Activated naive CD4-positive, alpha-beta T cell treated with anti-CD3 and anti-CD28 coated beads, Interleukin-2, amount 50 U/mL, for 72 hours (primary cell): ENCODE measurements at regions not wholly inside any gene's neighbourhood (a gene's known extent, or its start where the extent isn't known, plus 50 kb on each side); places are given as distances from the start of the nearest gene placed in this dataset.
"Not testable (repeated sequence)": the region's sequence is repeated elsewhere in the genome, so short reads cannot be mapped to it uniquely, and the experiment has no call there.

Source experiments
- ATAC-seq, 2 donors: fragments of 150-1000 bp; cut with Tn5 transposase; 2 replicates each; pipeline ENCODE4 v1.10.0; 2021; ENCODE audit warnings: mild to moderate bottlenecking in 2 of 2, moderate library complexity in 2 of 2
- DNase-seq, 2 donors: peaks; one replicate each; pipeline ENCODE4 v3.0.0; 2021 to 2022; ENCODE audit warnings: low spot score in 2 of 2
- H3K27ac Mint-ChIP-seq, 2 donors: one replicate each; pipeline ENCODE4 v1.8.0; 2022; ENCODE audit warnings: mild to moderate bottlenecking in 2 of 2, mixed read lengths in 2 of 2
- H3K36me3 Mint-ChIP-seq, 2 donors: one replicate each; pipeline ENCODE4 v1.8.0; 2022; ENCODE audit warnings: mixed read lengths in 2 of 2
- H3K9me3 Mint-ChIP-seq, 2 donors: one replicate each; pipeline ENCODE4 v1.8.0; 2022; ENCODE audit warnings: mixed read lengths in 2 of 2

DNA sequence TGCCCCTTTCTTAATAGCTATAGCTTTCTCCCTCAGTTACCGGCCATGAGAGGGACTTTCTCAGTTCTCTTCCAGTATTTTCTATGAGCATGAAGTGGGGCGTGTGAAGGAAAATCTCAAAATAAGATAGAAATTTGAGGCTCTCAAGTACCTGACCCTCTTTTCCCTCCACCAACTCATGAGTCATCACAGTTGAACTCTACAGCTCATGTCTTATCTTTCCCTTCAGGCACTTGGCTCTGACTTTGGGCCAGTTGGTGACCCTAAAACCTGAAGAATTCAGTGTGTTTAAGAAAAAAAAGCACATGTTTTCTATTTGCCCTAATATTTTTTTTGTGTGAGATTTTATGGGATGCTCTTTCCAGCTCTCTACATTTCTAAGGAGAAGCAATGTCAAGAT, 896.7 kb upstream of the ZEB2 start:
- Mint-ChIP-seq H3K9me3 (peaks cover 10 to 28% of the 10 kb centered on the region in 2 donors), H3K36me3 (peaks cover 7 to 8% of the 10 kb centered on the region in 2 donors), H3K27ac (no peak overlapping the region)
- ATAC-seq (no peak), DNase-seq (no peak)

DNA sequence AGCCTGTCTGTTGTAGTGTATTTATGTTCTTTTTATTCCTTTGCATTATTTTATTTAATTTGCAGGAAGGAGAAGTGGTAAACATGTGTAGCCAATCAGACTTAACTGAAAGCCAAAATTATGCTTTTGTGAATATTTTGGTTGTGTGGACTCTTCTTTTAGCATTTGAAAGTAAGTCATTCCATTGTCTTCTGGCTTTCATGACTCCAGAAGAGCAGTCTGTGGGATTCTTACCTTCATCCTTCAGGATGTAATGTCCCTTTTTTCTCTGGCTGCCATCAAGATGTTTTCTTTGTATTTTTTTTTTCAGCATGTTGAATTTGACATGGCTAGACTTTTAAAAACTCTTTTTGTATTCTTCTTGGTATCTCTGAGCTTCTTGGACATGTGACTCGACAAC, 895.2 kb upstream of the ZEB2 start:
- no peak for ATAC-seq
- DNase-seq, result no peak
- H3K27ac Mint-ChIP-seq, result no peak overlapping the region

DNA sequence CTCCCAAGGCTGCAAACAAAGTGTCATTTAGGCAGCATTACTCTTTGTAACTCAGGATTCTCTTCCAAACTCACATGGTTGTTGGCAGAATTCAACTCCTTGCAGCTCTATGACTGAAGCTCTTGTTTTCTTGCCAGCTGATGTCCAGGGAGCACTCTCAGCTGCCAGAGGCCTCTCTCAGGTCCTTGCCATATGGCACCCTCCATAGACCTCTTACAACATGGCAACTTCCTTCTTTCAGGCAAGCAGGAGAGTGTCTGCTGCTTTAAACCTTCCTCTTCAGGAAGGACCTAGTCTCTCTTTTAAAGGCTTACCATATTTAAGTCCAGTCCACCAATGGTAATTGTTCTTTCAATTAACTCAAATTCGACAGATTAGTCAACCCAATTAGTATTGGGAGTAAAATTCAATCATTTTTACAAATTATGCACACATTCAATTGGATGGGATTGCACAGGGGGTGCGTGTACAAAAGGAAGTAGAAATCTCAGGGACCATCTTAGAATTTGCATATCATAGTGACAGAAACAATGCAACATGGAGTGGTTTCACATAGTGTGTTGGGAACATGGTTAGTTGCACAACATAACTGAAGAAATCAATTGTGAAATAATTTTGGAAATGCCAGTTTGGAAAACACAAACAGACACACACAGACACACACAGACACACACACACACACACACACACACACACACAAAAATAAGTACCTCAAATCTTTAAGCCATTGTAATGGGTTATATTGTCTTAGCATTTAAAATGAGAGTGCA, 893.5 kb upstream of the ZEB2 start:
- ATAC-seq (no peak), DNase-seq (no peak)
- no peak overlapping the region for H3K27ac Mint-ChIP-seq
- H3K9me3 Mint-ChIP-seq, result peaks cover 4 to 19% of the 10 kb centered on the region in 2 donors
- no peaks in the 10 kb centered on the region for H3K36me3 Mint-ChIP-seq

More for the DNA sequence above, 895.2 kb upstream of the ZEB2 start:
- no peaks in the 10 kb centered on the region for H3K36me3 Mint-ChIP-seq
- peaks cover 4 to 19% of the 10 kb centered on the region in 2 donors for H3K9me3 Mint-ChIP-seq

DNA sequence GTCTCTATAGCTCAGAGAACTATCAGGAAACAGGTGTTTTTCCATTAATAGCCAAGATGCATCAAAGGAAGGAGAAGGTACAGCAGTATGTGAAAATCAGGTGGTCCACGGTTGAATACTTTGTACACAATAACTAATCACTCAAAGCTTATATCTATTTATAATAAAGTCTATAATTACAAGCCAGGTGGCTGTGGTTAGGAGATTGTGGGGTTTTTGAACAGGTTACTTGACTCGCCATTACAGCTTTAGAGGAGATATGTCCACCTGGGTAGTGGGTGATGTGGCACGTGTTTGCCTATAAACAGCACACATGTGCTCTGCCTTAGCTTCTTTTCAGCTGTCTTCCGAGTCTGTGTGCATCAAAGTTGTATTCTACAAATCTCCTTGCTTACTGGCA, 892.2 kb upstream of the ZEB2 start:
- Mint-ChIP-seq H3K36me3 (no peaks in the 10 kb centered on the region), H3K9me3 (peaks cover 4 to 19% of the 10 kb centered on the region in 2 donors), H3K27ac (no peak overlapping the region)
- DNase-seq (no peak), ATAC-seq (no peak)

DNA sequence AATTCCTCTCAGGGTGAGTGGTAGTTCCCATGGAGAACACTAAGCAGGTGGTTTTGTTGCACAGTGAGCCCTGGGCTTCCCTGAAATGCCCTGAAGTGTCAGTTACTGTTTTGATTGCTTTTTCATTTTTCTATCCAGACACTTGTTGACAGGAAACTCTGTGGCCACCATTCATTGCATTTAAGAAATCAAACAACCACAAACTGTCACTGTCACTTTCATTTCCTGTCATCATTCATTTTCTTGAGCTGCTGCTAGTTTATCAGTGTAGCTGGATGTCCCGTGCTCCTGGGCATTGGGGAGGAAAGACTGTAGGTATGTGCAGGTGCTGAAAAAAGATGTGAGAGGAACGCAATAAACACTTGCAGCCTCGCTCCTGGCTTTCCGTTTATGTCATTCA, 891.6 kb upstream of the ZEB2 start:
- peak; percentile 47 to 93 for ATAC-seq
- Mint-ChIP-seq H3K9me3 (peaks cover 4 to 19% of the 10 kb centered on the region in 2 donors), H3K36me3 (no peaks in the 10 kb centered on the region), H3K27ac (peak overlapping the region in 1 of 2 donors; percentile 81)
- DNase-seq, result peak in 1 of 2 donors; percentile 3

DNA sequence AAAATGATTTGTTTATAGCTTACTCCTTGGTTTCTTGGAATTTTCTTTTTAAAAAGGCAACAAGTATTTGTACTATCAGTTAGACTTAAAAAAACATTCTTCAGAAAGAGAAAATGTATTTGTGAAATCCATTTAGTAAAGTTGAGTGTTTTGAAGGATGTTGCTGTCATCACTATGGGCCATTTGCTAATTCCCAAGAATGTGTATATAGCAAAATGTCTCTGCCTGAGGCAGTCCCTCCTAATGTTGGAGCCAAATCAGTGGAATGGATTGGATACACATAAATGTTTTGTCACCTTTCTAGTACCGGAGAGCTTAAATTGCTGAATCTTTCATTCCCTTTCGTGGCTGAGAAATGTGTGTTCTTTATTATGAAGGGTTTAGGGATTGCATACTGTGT, 890.2 kb upstream of the ZEB2 start:
- DNase-seq (no peak), ATAC-seq (no peak)
- Mint-ChIP-seq H3K9me3 (peaks cover 0 to 11% of the 10 kb centered on the region in 2 donors), H3K36me3 (no peaks in the 10 kb centered on the region), H3K27ac (no peak overlapping the region)

DNA sequence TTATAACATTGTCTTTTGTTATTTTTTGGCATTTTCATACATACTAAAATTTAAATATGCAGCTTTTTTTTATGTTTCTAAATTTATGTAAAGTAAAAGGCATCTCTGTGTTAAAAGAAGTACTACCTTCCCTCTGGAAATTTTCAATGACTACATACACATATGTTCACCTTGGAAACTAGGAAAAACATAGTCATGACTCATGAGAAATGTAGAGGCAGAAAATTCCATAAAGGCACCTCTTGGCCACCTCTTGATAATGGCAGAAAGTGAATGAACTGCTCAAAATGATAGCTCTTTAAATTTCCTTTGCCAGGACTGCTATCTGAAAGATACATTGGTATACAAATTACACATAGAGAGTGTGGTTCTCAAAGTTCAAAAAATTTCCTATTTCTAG, 889.1 kb upstream of the ZEB2 start:
- Mint-ChIP-seq H3K36me3 (no peaks in the 10 kb centered on the region), H3K9me3 (peaks cover 0 to 11% of the 10 kb centered on the region in 2 donors), H3K27ac (no peak overlapping the region)
- ATAC-seq, result no peak
- DNase-seq, result no peak

DNA sequence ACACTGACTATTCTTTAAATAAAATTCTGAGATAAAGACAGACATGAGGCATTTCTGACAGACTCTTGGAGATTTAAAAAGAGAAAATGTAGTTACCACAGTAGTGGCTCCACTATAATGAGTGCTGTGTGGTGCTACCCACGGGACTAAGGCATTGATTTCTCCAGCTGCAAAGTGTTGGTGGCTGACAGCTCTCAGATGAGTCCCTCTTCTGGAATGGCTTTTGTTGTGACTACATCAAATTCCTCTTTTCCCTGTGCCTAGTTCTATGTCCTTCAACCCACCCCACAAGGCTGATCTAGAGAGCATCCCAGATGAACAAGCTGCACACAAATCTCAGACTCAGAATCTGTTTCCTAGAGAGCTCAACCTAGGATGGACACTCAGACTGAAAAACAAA, 884.8 kb upstream of the ZEB2 start:
- Mint-ChIP-seq H3K36me3 (no peaks in the 10 kb centered on the region), H3K27ac (no peak overlapping the region), H3K9me3 (no peaks in the 10 kb centered on the region)
- DNase-seq (no peak), ATAC-seq (no peak)

DNA sequence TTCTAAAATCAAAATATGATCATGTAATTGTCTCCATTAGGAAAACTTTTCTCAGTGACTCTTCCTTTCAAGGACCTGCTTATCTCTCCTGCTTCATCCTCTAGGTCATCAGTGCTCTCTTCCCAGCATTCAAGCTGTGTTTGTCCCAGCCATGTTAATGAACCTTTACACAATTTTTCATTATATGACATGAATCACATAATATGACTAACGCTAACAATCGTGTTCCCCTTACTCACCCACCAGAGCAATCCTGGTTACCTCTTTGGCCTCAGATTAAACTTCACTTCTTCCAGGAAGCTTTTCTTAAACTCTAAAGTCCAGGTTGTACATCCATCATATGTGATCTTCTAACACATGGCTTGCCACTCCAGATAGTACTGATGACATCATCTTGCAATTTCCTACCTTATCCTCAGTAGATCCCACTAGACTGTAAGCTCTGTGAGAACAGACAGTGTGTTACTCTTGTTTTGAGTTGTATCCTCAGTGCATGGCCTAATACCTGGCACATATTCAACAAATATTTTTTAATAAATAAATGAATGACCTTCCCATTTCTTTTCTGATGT, 882.9 kb upstream of the ZEB2 start:
- H3K27ac Mint-ChIP-seq, result no peak overlapping the region
- ATAC-seq (no peak), DNase-seq (no peak)
- no peaks in the 10 kb centered on the region for H3K36me3 Mint-ChIP-seq
- no peaks in the 10 kb centered on the region for H3K9me3 Mint-ChIP-seq

DNA sequence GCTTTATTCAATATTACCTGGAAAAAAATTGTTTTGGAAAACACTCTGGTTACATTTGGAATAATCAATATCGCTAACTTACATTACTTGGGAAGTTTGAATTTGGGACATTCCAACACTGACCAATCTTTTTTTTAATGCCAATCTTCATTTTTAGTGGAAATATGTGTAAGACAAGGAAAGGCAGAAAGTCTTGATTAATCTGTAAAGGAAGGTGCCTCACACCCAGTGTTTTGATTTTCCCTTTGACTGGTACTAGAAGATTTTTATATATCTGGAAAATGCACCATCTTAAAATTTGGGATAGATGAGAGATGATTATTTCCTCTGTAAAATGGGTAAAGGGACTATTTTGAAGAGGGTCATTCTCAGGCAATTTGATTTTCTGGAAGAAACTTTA, 879.2 kb upstream of the ZEB2 start:
- Mint-ChIP-seq H3K9me3 (no peaks in the 10 kb centered on the region), H3K36me3 (no peaks in the 10 kb centered on the region), H3K27ac (no peak overlapping the region)
- no peak for DNase-seq
- ATAC-seq, result no peak

DNA sequence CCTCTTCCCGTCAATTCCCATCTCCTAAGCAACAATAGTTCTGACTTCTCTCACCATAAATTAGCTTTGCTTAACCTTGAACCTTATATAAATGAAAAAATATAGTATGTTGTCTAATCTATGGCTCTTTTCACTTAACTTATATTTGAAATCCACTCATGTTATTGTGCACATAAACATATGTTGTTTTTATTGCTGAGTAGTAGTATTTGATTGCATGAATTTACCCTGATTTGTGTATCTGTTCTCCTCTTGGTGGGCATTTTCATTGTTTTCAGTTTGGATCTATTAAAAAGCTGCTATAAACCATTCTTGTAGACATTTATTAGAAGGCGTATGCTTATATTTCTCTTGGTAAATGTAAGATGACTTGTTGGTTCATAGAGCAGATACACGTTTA, 874.3 kb upstream of the ZEB2 start:
- Mint-ChIP-seq H3K9me3 (peaks cover 0 to 4% of the 10 kb centered on the region in 2 donors), H3K36me3 (no peaks in the 10 kb centered on the region), H3K27ac (no peak overlapping the region)
- DNase-seq, result no peak
- ATAC-seq, result no peak

DNA sequence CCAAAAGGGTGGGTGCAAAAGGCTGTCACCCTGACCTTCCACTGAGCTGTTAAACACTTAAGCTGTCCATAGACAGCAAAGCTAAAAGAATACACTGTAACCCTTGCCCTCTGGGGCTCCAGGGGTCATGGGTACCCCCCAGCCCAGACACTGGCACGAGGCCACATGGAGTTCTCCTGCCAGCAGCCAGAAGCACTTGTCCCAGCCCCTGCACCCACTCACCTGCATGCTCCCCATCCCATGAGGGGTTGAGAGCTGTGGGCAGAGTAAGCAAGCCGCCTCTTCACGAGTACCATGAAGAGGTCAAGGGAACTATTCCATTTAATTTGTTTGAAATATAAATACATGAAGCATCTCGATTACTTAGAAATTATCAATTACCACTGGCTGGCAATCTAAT, 867.1 kb upstream of the ZEB2 start:
- Mint-ChIP-seq H3K27ac (no peak overlapping the region), H3K9me3 (peaks cover 0 to 9% of the 10 kb centered on the region in 2 donors), H3K36me3 (no peaks in the 10 kb centered on the region)
- no peak for ATAC-seq
- DNase-seq, result no peak

DNA sequence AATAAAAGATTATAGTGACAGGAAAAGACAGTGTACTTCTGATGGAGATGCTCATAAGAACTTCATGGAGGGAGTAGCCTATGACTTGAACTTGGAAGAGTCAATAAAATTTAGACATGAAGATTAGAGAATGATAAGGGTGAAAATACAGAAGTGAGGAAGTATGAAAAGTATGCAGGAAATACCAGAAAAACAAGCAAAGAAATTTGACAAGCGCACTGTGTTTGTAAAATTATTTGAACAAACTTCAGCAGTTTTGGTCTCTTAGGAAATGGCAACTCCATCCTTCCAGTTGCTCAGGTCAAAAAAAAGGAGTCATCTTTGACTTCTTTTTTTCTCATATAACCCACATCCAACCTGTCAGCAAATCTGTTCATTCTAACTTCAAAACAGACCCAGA, 864.0 kb upstream of the ZEB2 start:
- Mint-ChIP-seq H3K9me3 (peaks cover 0 to 9% of the 10 kb centered on the region in 2 donors), H3K27ac (no peak overlapping the region), H3K36me3 (no peaks in the 10 kb centered on the region)
- ATAC-seq (no peak), DNase-seq (no peak)

DNA sequence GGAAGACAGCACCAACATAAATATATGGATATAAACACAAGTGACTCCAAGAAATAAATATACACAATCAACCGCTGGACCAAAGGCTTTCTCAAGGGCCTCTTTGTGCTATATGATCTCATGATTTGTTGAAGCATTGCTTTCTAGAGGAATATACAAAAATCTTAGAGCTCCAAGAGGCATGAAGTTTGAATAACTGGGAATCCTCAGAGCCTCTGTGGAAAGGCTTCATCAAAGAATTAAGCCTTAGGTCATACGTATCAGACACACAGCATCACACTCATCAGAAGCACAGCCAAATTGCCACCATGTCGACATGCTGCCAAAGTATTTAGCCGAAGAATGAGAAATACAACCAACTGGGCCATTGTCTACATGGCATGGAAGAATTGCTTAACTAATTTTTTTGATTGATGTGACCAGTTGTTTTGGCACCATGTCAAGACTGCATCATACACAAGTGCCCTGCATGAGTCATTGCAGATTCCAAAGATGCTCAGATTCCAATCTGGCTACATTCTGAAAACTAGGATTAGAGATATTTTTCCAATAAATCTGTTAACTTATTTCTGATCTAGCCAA, 860.6 kb upstream of the ZEB2 start:
- Mint-ChIP-seq H3K36me3 (no peaks in the 10 kb centered on the region), H3K9me3 (peaks cover 0 to 4% of the 10 kb centered on the region in 2 donors), H3K27ac (no peak overlapping the region)
- ATAC-seq, result no peak
- DNase-seq, result no peak

DNA sequence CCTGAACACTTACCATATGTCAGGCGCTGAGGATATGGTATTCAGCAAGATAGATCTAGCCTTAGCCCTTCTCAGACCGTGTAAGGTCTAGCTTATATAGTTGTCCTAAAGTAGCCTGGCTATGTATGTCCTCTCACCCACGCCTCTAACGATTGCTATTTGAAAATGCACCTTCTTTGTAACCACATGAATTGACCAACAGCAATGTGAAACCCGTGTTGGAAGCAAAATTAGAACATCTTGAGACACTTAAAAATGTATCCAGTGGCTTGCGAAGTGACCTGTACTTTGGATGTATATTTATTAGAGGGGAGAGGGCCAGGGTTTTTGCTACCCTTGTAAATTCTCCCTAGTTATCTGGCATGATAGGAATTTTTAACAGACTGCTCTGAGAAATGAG, 860.0 kb upstream of the ZEB2 start:
- Mint-ChIP-seq H3K36me3 (no peaks in the 10 kb centered on the region), H3K27ac (no peak overlapping the region), H3K9me3 (peaks cover 0 to under 1% of the 10 kb centered on the region in 2 donors)
- no peak for DNase-seq
- ATAC-seq, result no peak

DNA sequence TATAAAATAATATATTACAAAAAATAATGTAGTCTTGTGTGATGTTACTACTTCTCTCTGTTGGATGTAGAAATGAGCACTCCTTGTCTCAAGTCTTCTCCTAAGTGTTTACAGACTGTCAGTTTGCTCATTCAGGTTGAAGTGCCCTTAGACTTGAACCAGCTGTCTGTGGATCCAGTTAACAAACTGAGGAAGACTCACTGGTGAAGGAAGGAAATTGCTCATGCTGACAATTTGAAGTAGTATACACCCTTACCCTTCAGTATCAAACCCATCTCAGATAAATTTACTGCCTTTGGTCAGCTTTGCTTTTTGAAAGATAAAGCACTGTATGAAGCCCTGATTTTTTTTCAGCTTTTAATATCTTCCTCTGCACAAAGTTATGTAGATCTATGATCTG, 854.2 kb upstream of the ZEB2 start:
- DNase-seq (no peak), ATAC-seq (no peak)
- Mint-ChIP-seq H3K27ac (no peak overlapping the region), H3K9me3 (no peaks in the 10 kb centered on the region), H3K36me3 (no peaks in the 10 kb centered on the region)

DNA sequence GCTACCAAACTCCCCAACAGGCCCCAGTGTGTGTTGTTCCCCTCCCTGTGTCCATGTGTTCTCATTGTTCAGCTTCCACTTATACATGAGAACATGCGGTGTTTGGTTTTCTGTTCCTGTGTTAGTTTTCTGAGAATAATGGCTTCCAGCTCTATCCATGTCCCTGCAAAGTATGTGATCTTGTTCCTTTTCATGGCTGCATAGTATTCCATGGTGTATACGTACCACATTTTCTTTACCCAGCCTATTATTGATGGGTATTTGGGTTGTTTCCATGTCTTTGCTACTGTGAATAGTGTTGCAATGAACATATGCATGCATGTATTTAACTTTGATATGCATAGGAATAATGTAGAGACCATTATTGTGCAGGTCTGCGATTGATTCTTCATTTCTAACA, 847.4 kb upstream of the ZEB2 start:
- not testable (repeated sequence) for H3K27ac Mint-ChIP-seq

DNA sequence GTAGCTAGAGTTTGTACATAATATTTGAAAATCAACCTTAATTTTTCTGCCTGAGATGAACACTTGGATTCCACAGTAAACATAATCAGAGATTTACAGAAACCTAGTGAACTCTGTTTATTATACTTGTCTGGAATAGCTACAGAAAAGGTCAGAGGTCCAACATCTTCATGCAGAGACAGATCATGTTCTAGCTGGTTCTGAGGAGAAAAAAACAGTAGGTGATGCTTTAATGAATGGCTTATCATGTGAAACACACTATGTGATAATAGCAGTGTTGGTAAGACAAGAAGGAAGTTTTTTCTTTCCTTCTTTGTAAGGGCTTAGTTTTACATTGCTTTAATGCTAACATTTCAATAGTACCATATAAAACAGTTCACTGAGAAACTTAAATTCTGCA, 846.4 kb upstream of the ZEB2 start:
- Mint-ChIP-seq H3K9me3 (peaks cover 6 to 9% of the 10 kb centered on the region in 2 donors), H3K27ac (no peak overlapping the region), H3K36me3 (peaks cover 0 to 4% of the 10 kb centered on the region in 2 donors)
- DNase-seq (no peak), ATAC-seq (no peak)

More for the DNA sequence above, 847.4 kb upstream of the ZEB2 start:
- H3K36me3 Mint-ChIP-seq, DNase-seq, H3K9me3 Mint-ChIP-seq, ATAC-seq: not testable (repeated sequence)
